Mesothelial cell of epicardium (in vitro differentiated cells): ENCODE measurements at regions not wholly inside any gene's neighbourhood (a gene's known extent, or its start where the extent isn't known, plus 50 kb on each side); places are given as distances from the start of the nearest gene placed in this dataset.
"Not testable (repeated sequence)": the region's sequence is repeated elsewhere in the genome, so short reads cannot be mapped to it uniquely, and the experiment has no call there.

Source experiments
- DNase-seq, 2 experiments: peaks; one replicate each; pipeline ENCODE4 v3.0.0; 2021; ENCODE audit warnings: low spot score in 2 of 2; ENCODE audit not compliant: unreplicated experiment in 2 of 2
- H3K27ac Mint-ChIP-seq: 2 replicates; pipeline ENCODE4 v1.8.0; 2021; ENCODE audit warnings: mixed read lengths
- H3K27me3 Mint-ChIP-seq: 2 replicates; pipeline ENCODE4 v1.8.0; 2021; ENCODE audit warnings: low read depth, mixed read lengths
- H3K36me3 Mint-ChIP-seq: 2 replicates; pipeline ENCODE4 v1.8.0; 2021; ENCODE audit warnings: mixed read lengths
- H3K4me1 Mint-ChIP-seq: 2 replicates; pipeline ENCODE4 v1.8.0; 2021; ENCODE audit warnings: mixed read lengths
- H3K4me3 Mint-ChIP-seq: 2 replicates; pipeline ENCODE4 v1.8.0; 2021; ENCODE audit warnings: mild to moderate bottlenecking, moderate library complexity, mixed read lengths
- H3K9me3 Mint-ChIP-seq: 2 replicates; pipeline ENCODE4 v1.8.0; 2021; ENCODE audit warnings: mixed read lengths
- TF ChIP-seq, protein P1 (sequence below): fragments of 200-600 bp; sonication (generic); IDR thresholded peaks from one replicate; pipeline ENCODE4 v1.5.0; 2021; ENCODE audit warnings: antibody characterized with exemption; ENCODE audit not compliant: unreplicated experiment

DNA sequence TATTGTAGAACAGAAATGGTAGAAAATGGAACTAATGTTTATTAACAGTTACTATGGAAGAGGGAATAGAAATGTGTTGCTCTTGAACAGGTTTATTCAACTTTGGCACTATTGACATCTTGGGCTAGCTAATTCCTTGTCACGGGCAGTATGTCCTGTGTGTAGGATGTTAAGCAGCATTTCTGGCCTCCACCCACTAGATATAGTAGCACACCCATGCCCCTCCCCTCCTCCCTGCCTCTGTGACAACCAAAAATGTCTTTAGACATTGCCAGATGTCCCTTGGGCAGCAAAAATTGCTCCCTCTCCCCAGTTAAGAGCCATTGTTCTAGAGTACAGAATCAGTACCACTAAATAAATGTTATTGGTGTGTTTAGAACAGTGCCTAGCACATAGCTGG lies 91.4 kb upstream of the TPTE start:
- TF ChIP-seq, protein P1, sequence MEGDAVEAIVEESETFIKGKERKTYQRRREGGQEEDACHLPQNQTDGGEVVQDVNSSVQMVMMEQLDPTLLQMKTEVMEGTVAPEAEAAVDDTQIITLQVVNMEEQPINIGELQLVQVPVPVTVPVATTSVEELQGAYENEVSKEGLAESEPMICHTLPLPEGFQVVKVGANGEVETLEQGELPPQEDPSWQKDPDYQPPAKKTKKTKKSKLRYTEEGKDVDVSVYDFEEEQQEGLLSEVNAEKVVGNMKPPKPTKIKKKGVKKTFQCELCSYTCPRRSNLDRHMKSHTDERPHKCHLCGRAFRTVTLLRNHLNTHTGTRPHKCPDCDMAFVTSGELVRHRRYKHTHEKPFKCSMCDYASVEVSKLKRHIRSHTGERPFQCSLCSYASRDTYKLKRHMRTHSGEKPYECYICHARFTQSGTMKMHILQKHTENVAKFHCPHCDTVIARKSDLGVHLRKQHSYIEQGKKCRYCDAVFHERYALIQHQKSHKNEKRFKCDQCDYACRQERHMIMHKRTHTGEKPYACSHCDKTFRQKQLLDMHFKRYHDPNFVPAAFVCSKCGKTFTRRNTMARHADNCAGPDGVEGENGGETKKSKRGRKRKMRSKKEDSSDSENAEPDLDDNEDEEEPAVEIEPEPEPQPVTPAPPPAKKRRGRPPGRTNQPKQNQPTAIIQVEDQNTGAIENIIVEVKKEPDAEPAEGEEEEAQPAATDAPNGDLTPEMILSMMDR, result no peak
- H3K4me3 Mint-ChIP-seq, result no peak overlapping the region
- H3K27me3 Mint-ChIP-seq, result no peaks in the 10 kb centered on the region
- no peaks in the 10 kb centered on the region for H3K36me3 Mint-ChIP-seq
- H3K27ac Mint-ChIP-seq, result no peak overlapping the region
- peaks cover 4% of the 10 kb centered on the region for H3K9me3 Mint-ChIP-seq
- DNase-seq, result no peak
- H3K4me1 Mint-ChIP-seq, result no peaks in the 10 kb centered on the region

DNA sequence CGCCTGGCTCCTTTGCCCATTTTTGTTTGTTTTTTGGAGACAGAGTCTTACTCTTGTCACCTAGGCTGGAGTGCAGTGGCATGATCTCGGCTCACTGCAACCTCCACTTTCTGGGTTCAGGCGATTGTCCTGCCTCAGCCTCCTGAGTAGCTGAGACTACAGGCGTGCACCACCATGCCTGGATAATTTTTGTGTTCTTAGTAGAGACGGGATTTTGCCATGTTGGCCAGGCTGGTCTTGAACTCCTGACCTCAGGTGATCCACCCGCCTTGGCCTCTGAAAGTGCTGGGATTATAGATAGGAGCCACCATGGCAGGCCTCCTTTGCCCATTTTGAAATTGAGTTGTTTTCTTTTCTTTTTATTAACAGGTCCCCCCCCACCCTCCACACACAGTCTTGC lies 89.4 kb upstream of the TPTE start:
- not testable (repeated sequence) for H3K36me3 Mint-ChIP-seq, H3K27me3 Mint-ChIP-seq, H3K4me1 Mint-ChIP-seq, DNase-seq, H3K4me3 Mint-ChIP-seq, H3K27ac Mint-ChIP-seq, H3K9me3 Mint-ChIP-seq

DNA sequence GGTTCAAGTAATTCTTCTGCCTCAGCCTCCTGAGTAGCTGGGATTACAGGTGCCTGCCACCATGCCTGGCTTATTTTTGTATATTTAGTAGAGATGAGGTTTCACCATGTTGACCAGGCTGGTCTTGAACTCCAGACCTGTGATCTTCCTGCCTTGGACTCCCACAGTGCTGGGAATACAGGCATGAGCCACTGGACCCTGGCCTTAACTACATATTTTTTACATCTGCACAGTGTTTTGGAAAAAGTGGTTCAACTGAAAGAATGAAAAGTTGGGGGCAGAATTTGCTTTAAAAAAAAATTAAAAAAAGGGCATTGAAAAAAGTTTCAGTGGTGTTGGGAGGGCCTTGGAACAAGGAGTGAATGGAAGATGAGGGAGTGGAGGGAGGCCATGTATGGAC lies 88.9 kb upstream of the TPTE start:
- not testable (repeated sequence) for H3K9me3 Mint-ChIP-seq, DNase-seq, H3K27ac Mint-ChIP-seq, H3K36me3 Mint-ChIP-seq, H3K4me3 Mint-ChIP-seq, H3K27me3 Mint-ChIP-seq, H3K4me1 Mint-ChIP-seq

DNA sequence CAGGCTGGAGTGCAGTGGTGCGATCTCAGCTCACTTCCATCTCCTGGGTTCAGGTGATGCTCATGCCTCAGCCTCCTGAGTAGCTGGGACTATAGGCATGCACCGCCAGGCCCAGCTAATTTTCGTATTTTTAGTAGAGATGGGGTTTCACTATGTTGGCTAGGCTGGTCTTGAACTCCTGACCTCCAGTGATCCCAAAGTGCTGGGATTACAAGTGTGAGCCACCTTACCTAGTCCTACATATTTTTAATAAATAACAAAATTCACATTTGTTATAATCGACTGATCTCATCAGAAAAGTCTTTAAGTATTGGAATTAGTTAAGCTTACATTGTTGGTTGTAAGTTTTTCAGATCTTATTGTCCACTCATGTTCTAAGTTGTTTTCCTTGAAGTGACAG lies 83.4 kb upstream of the TPTE start:
- H3K4me1 Mint-ChIP-seq, H3K4me3 Mint-ChIP-seq, DNase-seq, H3K27me3 Mint-ChIP-seq, H3K27ac Mint-ChIP-seq, H3K36me3 Mint-ChIP-seq, H3K9me3 Mint-ChIP-seq: not testable (repeated sequence)

DNA sequence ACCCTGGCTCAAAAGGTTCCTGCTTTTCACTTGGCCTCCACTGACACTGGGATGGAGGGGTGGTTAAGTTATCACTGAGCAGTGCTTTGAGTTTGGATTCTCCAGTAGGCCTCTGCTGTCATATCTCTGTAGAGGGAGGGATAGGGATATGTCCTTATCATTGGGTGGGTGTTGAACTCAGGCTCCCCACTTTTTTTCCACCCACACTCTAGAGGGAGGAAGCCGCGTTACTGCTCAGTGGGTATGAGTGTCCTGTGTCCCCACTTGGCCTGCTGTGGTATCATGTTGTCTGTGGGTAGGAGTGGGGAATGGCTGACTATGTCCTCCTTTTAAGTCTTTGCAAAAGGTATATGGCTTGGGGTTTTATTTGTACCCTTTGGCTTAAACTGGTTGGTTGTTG lies 80.7 kb upstream of the TPTE start:
- not testable (repeated sequence) for H3K36me3 Mint-ChIP-seq, H3K4me3 Mint-ChIP-seq, H3K9me3 Mint-ChIP-seq, H3K4me1 Mint-ChIP-seq, DNase-seq, H3K27ac Mint-ChIP-seq, H3K27me3 Mint-ChIP-seq

DNA sequence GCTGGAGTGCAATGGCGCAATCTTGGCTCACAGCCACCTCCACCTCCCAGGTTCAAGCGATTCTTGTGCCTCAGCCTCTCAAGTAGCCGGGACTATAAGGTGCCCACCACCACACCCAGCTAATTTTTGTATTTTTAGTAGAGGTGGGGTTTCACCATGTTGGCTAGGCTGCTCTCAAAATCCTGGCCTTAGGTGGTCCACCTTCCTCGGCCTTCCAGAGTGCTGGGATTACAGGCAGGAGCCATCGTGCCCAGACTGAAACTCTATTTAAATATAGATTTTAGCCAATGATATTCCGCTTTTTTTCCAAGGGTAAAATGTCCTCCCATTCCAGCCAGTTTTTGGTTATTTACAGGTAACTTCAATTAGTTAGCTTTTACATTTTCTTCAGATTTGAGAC lies 79.4 kb upstream of the TPTE start:
- H3K4me3 Mint-ChIP-seq, H3K4me1 Mint-ChIP-seq, H3K36me3 Mint-ChIP-seq, H3K27me3 Mint-ChIP-seq, H3K27ac Mint-ChIP-seq, DNase-seq: not testable (repeated sequence)
- peaks cover 11% of the 10 kb centered on the region for H3K9me3 Mint-ChIP-seq

DNA sequence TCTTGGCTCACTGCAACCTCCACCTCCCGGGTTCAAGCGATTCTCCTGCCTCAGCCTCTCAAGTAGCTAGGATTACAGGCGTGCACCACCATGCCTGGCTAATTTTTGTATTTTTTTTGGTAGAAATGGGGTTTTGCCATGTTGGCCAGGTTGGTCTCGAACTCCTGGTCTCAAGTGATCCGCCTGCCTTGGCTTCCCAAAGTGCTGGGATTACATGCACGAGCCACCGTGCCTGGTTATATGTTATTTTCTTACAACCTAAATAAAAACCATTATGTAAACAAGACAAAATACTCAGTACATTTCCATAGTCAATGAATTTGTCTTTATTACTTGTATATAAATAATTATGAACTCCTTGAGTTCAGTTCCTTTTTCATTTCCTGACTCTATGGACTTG lies 75.7 kb upstream of the TPTE start:
- not testable (repeated sequence) for H3K27me3 Mint-ChIP-seq, H3K4me1 Mint-ChIP-seq, H3K9me3 Mint-ChIP-seq, H3K4me3 Mint-ChIP-seq, H3K27ac Mint-ChIP-seq, H3K36me3 Mint-ChIP-seq, DNase-seq

DNA sequence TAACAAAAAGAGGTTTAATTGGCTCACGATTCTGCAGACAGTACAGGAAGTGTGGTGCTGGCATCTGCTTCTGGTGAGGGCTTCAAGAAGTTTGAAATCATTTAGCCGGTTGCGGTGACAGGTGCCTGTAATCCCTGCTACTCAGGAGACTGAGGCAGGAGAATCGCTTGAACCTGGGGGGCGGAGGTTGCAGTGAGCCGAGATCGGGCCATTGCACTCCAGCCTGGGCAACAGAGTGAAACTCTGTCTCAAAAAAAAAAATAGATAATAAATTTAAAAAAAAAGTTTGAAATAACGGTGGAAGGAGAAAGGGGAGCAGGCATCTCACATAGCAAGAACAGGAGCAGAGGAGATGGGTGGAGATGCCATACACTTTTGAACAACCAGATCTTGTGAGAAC lies 71.9 kb upstream of the TPTE start:
- DNase-seq, H3K4me1 Mint-ChIP-seq, H3K4me3 Mint-ChIP-seq, H3K36me3 Mint-ChIP-seq, H3K27ac Mint-ChIP-seq, H3K27me3 Mint-ChIP-seq: not testable (repeated sequence)
- H3K9me3 Mint-ChIP-seq, result peaks cover 26% of the 10 kb centered on the region

DNA sequence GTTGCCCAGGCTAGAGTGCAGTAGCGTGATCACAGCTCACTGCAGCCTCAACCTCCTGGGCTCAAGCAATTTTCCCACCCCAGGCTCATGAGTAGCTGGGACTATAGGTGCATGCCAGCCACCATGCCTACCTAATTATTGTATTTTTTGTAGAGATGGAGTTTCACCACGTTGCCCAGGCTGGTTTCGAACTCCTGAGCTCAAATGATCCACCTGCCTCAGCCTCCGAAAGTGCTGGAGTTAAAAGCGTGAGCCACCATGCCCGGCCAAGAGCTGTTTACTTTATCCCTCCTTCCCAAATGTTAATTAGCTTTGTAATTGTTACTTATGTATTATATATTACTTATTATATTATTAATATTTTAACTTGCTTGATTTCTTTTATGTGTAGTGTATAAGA lies 70.1 kb upstream of the TPTE start:
- DNase-seq, H3K27ac Mint-ChIP-seq, H3K36me3 Mint-ChIP-seq, H3K27me3 Mint-ChIP-seq, H3K4me3 Mint-ChIP-seq, H3K4me1 Mint-ChIP-seq: not testable (repeated sequence)
- peaks cover 19% of the 10 kb centered on the region for H3K9me3 Mint-ChIP-seq

DNA sequence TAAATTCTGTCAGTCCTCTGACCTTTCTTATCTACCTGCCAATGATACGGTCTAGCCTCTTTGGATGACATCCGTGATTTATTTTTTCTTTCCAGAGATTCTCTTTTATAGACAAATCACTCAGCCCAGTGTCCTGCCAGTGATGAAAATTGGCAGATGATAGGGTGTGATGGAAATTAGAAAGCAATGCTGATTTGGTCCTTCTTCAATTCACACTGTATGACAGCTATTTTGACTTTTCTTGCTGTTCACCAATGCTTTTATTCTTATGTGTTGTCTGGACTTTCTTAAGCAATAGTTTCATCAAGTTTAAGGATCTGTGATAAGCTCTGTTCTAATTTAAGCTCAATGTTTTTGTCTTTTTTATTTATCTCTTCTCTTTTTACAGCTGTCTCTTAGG lies 63.6 kb upstream of the TPTE start:
- not testable (repeated sequence) for H3K4me3 Mint-ChIP-seq, DNase-seq, H3K9me3 Mint-ChIP-seq, H3K4me1 Mint-ChIP-seq, H3K27ac Mint-ChIP-seq, H3K36me3 Mint-ChIP-seq, H3K27me3 Mint-ChIP-seq

DNA sequence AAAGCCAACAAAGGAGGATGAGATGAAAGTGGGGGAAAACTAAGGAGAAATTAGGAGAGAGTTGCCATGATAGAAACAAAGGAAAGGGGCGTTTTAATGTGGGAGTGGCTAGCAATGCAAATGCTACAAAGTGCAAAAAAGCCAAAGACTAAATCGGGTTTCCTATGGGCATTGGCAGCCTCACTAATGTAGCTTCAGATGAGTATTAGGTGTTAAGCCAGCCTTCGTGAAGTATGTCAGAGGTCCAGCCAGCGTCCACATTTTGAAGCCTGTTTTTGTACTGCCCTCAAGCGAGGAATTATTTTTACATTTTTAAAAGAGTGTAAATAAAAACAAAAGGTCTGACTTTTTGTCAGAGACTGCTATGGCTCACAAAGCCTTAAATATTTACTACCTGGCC lies 60.4 kb upstream of the TPTE start:
- H3K4me1 Mint-ChIP-seq, H3K27me3 Mint-ChIP-seq, H3K27ac Mint-ChIP-seq, H3K4me3 Mint-ChIP-seq, H3K9me3 Mint-ChIP-seq, DNase-seq, H3K36me3 Mint-ChIP-seq: not testable (repeated sequence)

DNA sequence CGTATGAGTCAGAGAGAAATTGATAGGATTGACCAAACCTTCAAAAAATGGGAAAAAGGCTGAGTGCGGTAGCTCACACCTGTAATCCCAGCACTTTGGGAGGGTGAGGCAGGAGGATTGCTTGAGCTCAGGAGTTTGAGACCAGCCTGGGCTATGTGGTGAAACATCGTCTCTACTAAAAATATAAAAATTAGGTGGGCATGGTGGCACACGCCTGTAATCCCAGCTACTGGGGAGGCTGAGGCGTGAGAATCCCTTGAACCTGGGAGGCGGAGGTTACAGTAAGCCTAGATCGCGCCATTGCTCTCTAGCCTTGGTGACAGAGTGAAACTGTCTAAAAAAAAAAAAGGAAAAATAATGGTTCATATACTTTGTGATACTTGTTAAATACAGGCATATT lies 59.9 kb upstream of the TPTE start:
- not testable (repeated sequence) for H3K4me3 Mint-ChIP-seq, H3K36me3 Mint-ChIP-seq, H3K27me3 Mint-ChIP-seq, DNase-seq, H3K4me1 Mint-ChIP-seq, H3K9me3 Mint-ChIP-seq, H3K27ac Mint-ChIP-seq
